NCI-H1048 (cell line): ENCODE measurements at regions not wholly inside any gene's neighbourhood (a gene's known extent, or its start where the extent isn't known, plus 50 kb on each side); places are given as distances from the start of the nearest gene placed in this dataset.

Source experiments
- DNase-seq: peaks from one replicate; lab custom pipeline; 2025; lab: John Stamatoyannopoulos, UW

- peak; percentile 9 for DNase-seq
These were observed 92.8 kb downstream of the SNX18 start for GRCh38 chr5:54610197-54610944.

- DNase-seq: no peak
These were observed 91.0 kb downstream of the SNX18 start for GRCh38 chr5:54608423-54609085.

- no peak for DNase-seq
These were observed 89.4 kb downstream of the SNX18 start for GRCh38 chr5:54607006-54607405.

- DNase-seq: no peak
These were observed 85.8 kb downstream of the SNX18 start for GRCh38 chr5:54603372-54603771.

- DNase-seq: no peak
These were observed 84.9 kb downstream of the SNX18 start for GRCh38 chr5:54602475-54602874.

GRCh38 chr5:54601411-54602230 lies 84.1 kb downstream of the SNX18 start:
- no peak for DNase-seq
